DND-41 (cell line): ENCODE measurements at regions not wholly inside any gene's neighbourhood (a gene's known extent, or its start where the extent isn't known, plus 50 kb on each side); places are given as distances from the start of the nearest gene placed in this dataset.

Experiments
- ATAC-seq: fragments of 200-7000 bp; cut with Tn5 transposase; 3 replicates; pipeline ENCODE4 v1.9.1; 2021; ENCODE audit warnings: low read depth; ENCODE audit not compliant: insufficient read depth
- DNase-seq: peaks from one replicate; pipeline ENCODE4 v3.0.0-alpha.2; 2020
- H2AFZ ChIP-seq: 2 replicates; pipeline ENCODE4 v1.6.0; 2012; ENCODE audit warnings: low read depth, low read length
- H3K27ac ChIP-seq: 2 replicates; pipeline ENCODE4 v1.5.1; 2012; ENCODE audit warnings: low read length, inconsistent platforms
- H3K27me3 ChIP-seq: fragments of 200-600 bp; sonication (generic); 2 replicates; pipeline ENCODE4 v1.6.0; 2012; ENCODE audit warnings: low read length, mild to moderate bottlenecking, inconsistent platforms; ENCODE audit not compliant: insufficient read depth, poor library complexity
- H3K36me3 ChIP-seq: 2 replicates; pipeline ENCODE4 v1.5.1; 2012; ENCODE audit warnings: low read length, inconsistent platforms; ENCODE audit not compliant: insufficient read depth
- H3K4me1 ChIP-seq: 2 replicates; pipeline ENCODE4 v1.5.1; 2012; ENCODE audit warnings: mild to moderate bottlenecking, low read length; ENCODE audit not compliant: insufficient read depth
- H3K4me2 ChIP-seq: 2 replicates; pipeline ENCODE4 v1.6.0; 2012; ENCODE audit warnings: mild to moderate bottlenecking, moderate library complexity, low read length, inconsistent platforms; ENCODE audit not compliant: insufficient read depth
- H3K4me3 ChIP-seq, 2 experiments: fragments of 200-600 bp in 1 of 2; shearing (Covaris generic) in 1 of 2; 2 replicates each; pipeline ENCODE4 v1.5.1; 2012 to 2016; ENCODE audit warnings: inconsistent platforms in 2 of 2, low read length in 2 of 2, mild to moderate bottlenecking in 2 of 2, low read depth in 1 of 2, moderate library complexity in 1 of 2
- H3K79me2 ChIP-seq: 2 replicates; pipeline ENCODE4 v1.6.0; 2012; ENCODE audit warnings: low read length, inconsistent platforms; ENCODE audit not compliant: insufficient read depth
- H3K9ac ChIP-seq: 2 replicates; pipeline ENCODE4 v1.6.0; 2012; ENCODE audit warnings: low read depth, mild to moderate bottlenecking, inconsistent platforms, low read length, moderate library complexity
- H3K9me3 ChIP-seq: 2 replicates; pipeline ENCODE4 v1.5.1; 2012; ENCODE audit warnings: low read length, moderate library complexity, mild to moderate bottlenecking, inconsistent platforms; ENCODE audit not compliant: insufficient read depth, severe bottlenecking
- H4K20me1 ChIP-seq: 2 replicates; pipeline ENCODE4 v1.6.0; 2012; ENCODE audit warnings: low read length; ENCODE audit not compliant: insufficient read depth
- EZH2 ChIP-seq: IDR thresholded peaks from 3 replicates; pipeline ENCODE4 v1.6.1; 2012; ENCODE audit warnings: borderline replicate concordance, low read depth, mild to moderate bottlenecking, moderate library complexity, low read length, inconsistent platforms; ENCODE audit not compliant: severe bottlenecking
- TF ChIP-seq, protein P1 (sequence below): IDR thresholded peaks from 2 replicates; pipeline ENCODE4 v1.5.1; 2012; ENCODE audit warnings: borderline replicate concordance, low read length, moderate library complexity, mild to moderate bottlenecking; ENCODE audit not compliant: poor library complexity, severe bottlenecking; ENCODE audit errors: extremely low read depth

DNA sequence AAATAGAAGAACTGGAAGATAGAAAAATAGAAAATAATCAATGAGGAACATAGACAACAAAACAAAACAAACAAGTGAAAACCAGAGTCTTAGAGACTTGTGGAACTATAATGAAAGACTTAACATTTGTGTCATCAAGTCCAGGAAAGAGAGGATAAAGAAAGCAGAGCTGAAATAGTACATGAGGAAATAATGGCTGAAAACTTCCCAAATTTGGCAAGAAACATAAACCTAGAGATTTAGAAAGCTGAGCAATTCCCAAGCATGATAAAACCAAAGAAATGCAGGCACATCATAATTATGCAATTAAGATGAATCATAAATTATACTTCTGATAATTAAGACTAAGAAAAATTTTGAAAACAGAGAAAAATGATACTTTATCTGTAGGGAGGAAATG is 614.5 kb downstream of the ETS1 start:
- H3K9me3 ChIP-seq: no peaks in the 10 kb centered on the region
- H3K4me2 ChIP-seq: no peak overlapping the region
- no peaks in the 10 kb centered on the region for H3K36me3 ChIP-seq
- no peak overlapping the region for H3K27ac ChIP-seq
- ATAC-seq (no peak), DNase-seq (no peak)
- H3K79me2 ChIP-seq: no peaks in the 10 kb centered on the region
- no peaks in the 10 kb centered on the region for H3K27me3 ChIP-seq
- no peak overlapping the region for H3K4me3 ChIP-seq
- H4K20me1 ChIP-seq: no peaks in the 10 kb centered on the region
- TF ChIP-seq EZH2: no peak
- TF ChIP-seq, protein P1, sequence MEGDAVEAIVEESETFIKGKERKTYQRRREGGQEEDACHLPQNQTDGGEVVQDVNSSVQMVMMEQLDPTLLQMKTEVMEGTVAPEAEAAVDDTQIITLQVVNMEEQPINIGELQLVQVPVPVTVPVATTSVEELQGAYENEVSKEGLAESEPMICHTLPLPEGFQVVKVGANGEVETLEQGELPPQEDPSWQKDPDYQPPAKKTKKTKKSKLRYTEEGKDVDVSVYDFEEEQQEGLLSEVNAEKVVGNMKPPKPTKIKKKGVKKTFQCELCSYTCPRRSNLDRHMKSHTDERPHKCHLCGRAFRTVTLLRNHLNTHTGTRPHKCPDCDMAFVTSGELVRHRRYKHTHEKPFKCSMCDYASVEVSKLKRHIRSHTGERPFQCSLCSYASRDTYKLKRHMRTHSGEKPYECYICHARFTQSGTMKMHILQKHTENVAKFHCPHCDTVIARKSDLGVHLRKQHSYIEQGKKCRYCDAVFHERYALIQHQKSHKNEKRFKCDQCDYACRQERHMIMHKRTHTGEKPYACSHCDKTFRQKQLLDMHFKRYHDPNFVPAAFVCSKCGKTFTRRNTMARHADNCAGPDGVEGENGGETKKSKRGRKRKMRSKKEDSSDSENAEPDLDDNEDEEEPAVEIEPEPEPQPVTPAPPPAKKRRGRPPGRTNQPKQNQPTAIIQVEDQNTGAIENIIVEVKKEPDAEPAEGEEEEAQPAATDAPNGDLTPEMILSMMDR: no peak
- H3K9ac ChIP-seq: no peak overlapping the region
- H2AFZ ChIP-seq: no peak overlapping the region
- no peaks in the 10 kb centered on the region for H3K4me1 ChIP-seq

DNA sequence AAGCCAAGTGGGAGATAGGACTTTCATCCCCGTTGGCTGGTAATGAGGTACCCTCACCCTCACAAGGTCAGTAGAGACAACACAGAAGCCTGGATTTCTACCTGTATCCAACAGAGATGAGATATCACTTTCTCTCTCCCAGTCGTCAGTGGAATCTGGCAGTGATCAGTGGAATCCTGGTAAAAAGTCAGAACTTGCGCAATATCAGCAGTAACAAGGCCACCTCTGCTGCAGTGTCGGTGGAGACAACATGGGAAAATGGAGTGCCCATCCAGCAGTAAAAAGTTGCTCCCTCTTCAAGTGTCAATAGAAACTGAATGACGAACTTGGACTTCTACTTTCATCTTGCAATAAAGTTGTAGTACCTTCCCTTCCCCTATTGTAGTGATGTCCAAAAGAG is 615.9 kb downstream of the ETS1 start:
- ATAC-seq: no peak

DNA sequence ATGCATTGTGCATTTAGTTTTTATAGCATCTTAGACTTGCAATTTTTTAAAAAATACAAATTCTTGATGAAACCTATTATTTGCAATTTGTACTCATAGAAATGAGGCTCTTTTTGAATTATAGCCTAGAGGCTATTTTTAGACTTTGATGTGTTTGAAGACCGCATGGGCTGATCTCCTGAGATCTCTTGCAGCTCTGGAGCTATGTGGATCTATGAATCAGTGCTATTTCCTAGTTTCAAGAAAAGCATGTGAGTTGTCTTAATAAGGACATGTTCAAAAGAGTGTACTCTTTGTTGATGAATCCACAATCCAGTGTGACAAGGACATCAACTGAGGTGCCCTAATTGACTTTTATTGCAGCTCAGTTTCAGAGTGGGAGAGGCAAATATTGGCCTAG is 620.5 kb downstream of the ETS1 start:
- Histone ChIP-seq H3K4me3 (no peak overlapping the region), H3K36me3 (no peaks in the 10 kb centered on the region), H4K20me1 (no peaks in the 10 kb centered on the region), H3K27me3 (no peaks in the 10 kb centered on the region), H3K27ac (no peak overlapping the region), H2AFZ (no peak overlapping the region), H3K4me2 (no peak overlapping the region), H3K79me2 (no peaks in the 10 kb centered on the region), H3K9ac (no peak overlapping the region), H3K9me3 (no peaks in the 10 kb centered on the region), H3K4me1 (no peaks in the 10 kb centered on the region)
- ATAC-seq (no peak), DNase-seq (no peak)
- TF ChIP-seq, protein P1: no peak
- TF ChIP-seq EZH2: no peak

More for the DNA sequence above, 615.9 kb downstream of the ETS1 start:
- TF ChIP-seq, protein P1: no peak
- no peak for TF ChIP-seq EZH2
- Histone ChIP-seq H3K4me3 (no peak overlapping the region), H3K79me2 (no peaks in the 10 kb centered on the region), H4K20me1 (no peaks in the 10 kb centered on the region), H3K36me3 (no peaks in the 10 kb centered on the region), H2AFZ (no peak overlapping the region), H3K4me1 (no peaks in the 10 kb centered on the region), H3K27me3 (no peaks in the 10 kb centered on the region), H3K9ac (no peak overlapping the region), H3K27ac (no peak overlapping the region), H3K4me2 (no peak overlapping the region), H3K9me3 (no peaks in the 10 kb centered on the region)
- DNase-seq: no peak

DNA sequence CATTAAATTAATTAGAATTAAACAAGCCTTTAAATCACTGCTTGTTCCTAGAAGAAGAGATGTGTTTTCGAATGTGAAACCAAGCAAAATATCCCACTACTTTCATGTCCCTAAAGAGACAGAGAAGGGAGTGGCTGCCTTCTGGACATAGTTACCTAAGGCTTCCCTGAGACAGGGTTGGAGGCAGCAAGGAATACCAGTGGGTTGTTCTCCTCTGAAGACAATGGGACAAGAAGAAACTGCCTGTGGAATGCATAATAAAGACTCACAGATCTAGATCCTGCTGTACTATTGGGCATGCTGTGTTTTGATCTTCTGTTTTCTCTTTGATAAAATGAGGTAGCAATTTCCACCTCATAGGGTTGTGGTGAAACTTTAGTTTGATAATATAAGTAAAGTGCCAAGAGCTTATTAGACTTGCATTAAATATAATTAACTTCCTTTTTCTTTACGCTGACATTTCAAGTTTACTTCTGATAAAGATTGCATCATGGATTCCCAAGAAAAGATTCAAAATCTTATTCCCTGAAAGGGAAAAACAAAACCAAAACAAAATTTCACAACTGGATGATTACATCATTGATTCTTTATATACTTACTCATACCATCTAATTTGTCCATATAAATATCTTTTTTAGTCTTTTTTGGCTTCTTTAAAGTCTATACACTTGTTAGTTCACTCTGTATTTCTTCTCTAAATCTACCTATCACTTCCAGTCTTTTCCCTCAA is 621.3 kb downstream of the ETS1 start:
- no peak overlapping the region for H3K4me2 ChIP-seq
- H3K27ac ChIP-seq: no peak overlapping the region
- no peaks in the 10 kb centered on the region for H3K79me2 ChIP-seq
- peaks cover 4% of the 10 kb centered on the region for H3K27me3 ChIP-seq
- no peak overlapping the region for H3K9ac ChIP-seq
- no peaks in the 10 kb centered on the region for H3K36me3 ChIP-seq
- TF ChIP-seq EZH2: no peak
- TF ChIP-seq, protein P1: no peak
- H2AFZ ChIP-seq: no peak overlapping the region
- ATAC-seq: no peak
- no peak overlapping the region for H3K4me3 ChIP-seq
- no peaks in the 10 kb centered on the region for H3K9me3 ChIP-seq
- H4K20me1 ChIP-seq: no peaks in the 10 kb centered on the region
- DNase-seq: no peak
- H3K4me1 ChIP-seq: no peaks in the 10 kb centered on the region
